SK-N-SH (cell line): ENCODE measurements at regions not wholly inside any gene's neighbourhood (a gene's known extent, or its start where the extent isn't known, plus 50 kb on each side); places are given as distances from the start of the nearest gene placed in this dataset.

Source experiments
- CTCF ChIA-PET: fragments of 300-600, 350-600 bp; formaldehyde crosslinking; extraction: SDS; loops from one replicate; lab custom pipeline; 2021; lab: Yijun Ruan, JAX
- POLR2A ChIA-PET: fragments of 350-600 bp; sonication (Branson Sonifier 250); formaldehyde crosslinking; extraction: SDS; loops from one replicate; lab custom pipeline; 2020; ENCODE audit warnings: antibody characterized with exemption, inconsistent platforms; lab: Yijun Ruan, JAX
- DNase-seq: peaks from one replicate; pipeline ENCODE4 v3.0.0; 2012
- H2AFZ ChIP-seq: fragments of 200-600 bp; sonication (generic); 2 replicates; pipeline ENCODE4 v1.8.1; 2016; ENCODE audit warnings: antibody characterized with exemption, mild to moderate bottlenecking, low read depth
- H3F3A ChIP-seq: fragments of 200-600 bp; sonication (generic); replicated peaks from 2 replicates; pipeline ENCODE3; 2016; ENCODE audit warnings: antibody characterized with exemption, mild to moderate bottlenecking; ENCODE audit not compliant: insufficient read depth
- H3K27ac ChIP-seq, 2 experiments: fragments of 200-500 bp in 1 of 2; fragments of 200-600 bp in 1 of 2; sonication (Bioruptor generic) in 1 of 2; sonication (generic), shearing (Covaris generic) in 1 of 2; 2 replicates each; pipeline versions ENCODE4 v1.5.1 to v1.6.1; 2014 to 2016; ENCODE audit warnings: low read depth in 2 of 2, inconsistent platforms in 1 of 2, low read length in 1 of 2, mild to moderate bottlenecking in 1 of 2, mixed read lengths in 1 of 2
- H3K27me3 ChIP-seq: fragments of 200-600 bp; sonication (generic), shearing (Covaris generic); 2 replicates; pipeline ENCODE4 v1.6.1; 2016; ENCODE audit warnings: mixed run types; ENCODE audit not compliant: insufficient read depth
- H3K36me3 ChIP-seq, 2 experiments: fragments of 200-500 bp in 1 of 2; fragments of 200-600 bp in 1 of 2; sonication (Bioruptor generic) in 1 of 2; sonication (generic) in 1 of 2; replicated peaks in 1 of 2; 2 replicates each; pipeline versions ENCODE3 to v1.5.1; 2014 to 2016; ENCODE audit warnings: low read length in 1 of 2, mild to moderate bottlenecking in 1 of 2; ENCODE audit not compliant: insufficient read depth in 2 of 2, control insufficient read depth in 1 of 2
- H3K4me1 ChIP-seq, 2 experiments: fragments of 200-500 bp in 1 of 2; fragments of 200-600 bp in 1 of 2; sonication (Bioruptor generic) in 1 of 2; sonication (generic), shearing (Covaris generic) in 1 of 2; 2 replicates each; pipeline versions ENCODE4 v1.5.1 to v1.6.1; 2014 to 2016; ENCODE audit warnings: low read depth in 1 of 2, low read length in 1 of 2, mixed run types in 1 of 2; ENCODE audit not compliant: insufficient read depth in 2 of 2, control insufficient read depth in 1 of 2
- H3K4me2 ChIP-seq: fragments of 200-600 bp; sonication (generic), shearing (Covaris generic); 2 replicates; pipeline ENCODE4 v1.6.1; 2017; ENCODE audit warnings: mixed run types
- H3K4me3 ChIP-seq, 2 experiments: fragments of 200-500 bp in 1 of 2; fragments of 200-600 bp in 1 of 2; sonication (Bioruptor generic) in 1 of 2; sonication (generic), shearing (Covaris generic) in 1 of 2; 2 replicates each; pipeline versions ENCODE4 v1.5.1 to v1.8.1; 2014 to 2016; ENCODE audit warnings: low read depth in 2 of 2, inconsistent platforms in 1 of 2, low read length in 1 of 2, mild to moderate bottlenecking in 1 of 2, mixed read lengths in 1 of 2, moderate library complexity in 1 of 2
- H3K79me2 ChIP-seq: fragments of 200-600 bp; sonication (generic); 2 replicates; pipeline ENCODE4 v1.8.1; 2017; ENCODE audit warnings: mild to moderate bottlenecking; ENCODE audit not compliant: insufficient read depth
- H3K9ac ChIP-seq: fragments of 200-600 bp; sonication (generic); 2 replicates; pipeline ENCODE4 v1.6.1; 2017; ENCODE audit warnings: mixed run types
- H3K9me2 ChIP-seq: fragments of 200-600 bp; sonication (generic); 2 replicates; pipeline ENCODE4 v1.6.1; 2017; ENCODE audit warnings: mixed run types
- H3K9me3 ChIP-seq: fragments of 200-600 bp; sonication (generic); 2 replicates; pipeline ENCODE4 v1.6.1; 2017; ENCODE audit warnings: mixed run types, mild to moderate bottlenecking, moderate library complexity
- H4K20me1 ChIP-seq: fragments of 200-600 bp; sonication (generic); 2 replicates; pipeline ENCODE4 v1.6.1; 2017; ENCODE audit warnings: mild to moderate bottlenecking, mixed run types; ENCODE audit not compliant: insufficient read depth
- CHD2 ChIP-seq: fragments of 150-350 bp; IDR thresholded peaks from 2 replicates; pipeline ENCODE4 v1.6.1; 2018; ENCODE audit warnings: low read length; ENCODE audit not compliant: partially characterized antibody
- ELF1 ChIP-seq: IDR thresholded peaks from 2 replicates; pipeline ENCODE4 v1.4.0; 2012
- EP300 ChIP-seq, 2 experiments: IDR thresholded peaks; 2 replicates each; pipeline versions ENCODE4 v1.4.0 to v1.6.1; 2012; ENCODE audit warnings: borderline replicate concordance in 1 of 2, low read depth in 1 of 2, low read length in 1 of 2
- FOSL2 ChIP-seq: IDR thresholded peaks from 2 replicates; pipeline ENCODE4 v1.4.0; 2012; ENCODE audit warnings: low read depth, mild to moderate bottlenecking, moderate library complexity, borderline replicate concordance
- FOXJ3 ChIP-seq: sonication (generic); formaldehyde crosslinking; IDR thresholded peaks from 2 replicates; pipeline ENCODE4 v1.5.1; 2020; ENCODE audit warnings: mild to moderate bottlenecking, missing genetic modification reagents
- GABPA ChIP-seq: IDR thresholded peaks from 2 replicates; pipeline ENCODE4 v1.4.0; 2012; ENCODE audit warnings: low read depth, mild to moderate bottlenecking
- GATA2 ChIP-seq: sonication (generic); formaldehyde crosslinking; IDR thresholded peaks from 2 replicates; pipeline ENCODE4 v1.5.0; 2020; ENCODE audit warnings: mild to moderate bottlenecking, missing genetic modification reagents
- JUND ChIP-seq: IDR thresholded peaks from 2 replicates; pipeline ENCODE4 v1.4.0; 2012
- MXI1 ChIP-seq: IDR thresholded peaks from 2 replicates; pipeline ENCODE4 v1.6.1; 2012; ENCODE audit warnings: mild to moderate bottlenecking, low read depth, low read length, improper control_type of control experiment
- NFIC ChIP-seq: IDR thresholded peaks from 2 replicates; pipeline ENCODE4 v1.4.0; 2012; ENCODE audit warnings: borderline replicate concordance
- POLR2AphosphoS5 ChIP-seq: IDR thresholded peaks from 2 replicates; pipeline ENCODE4 v1.6.1; 2012; ENCODE audit warnings: low read depth, low read length
- RAD21 ChIP-seq: IDR thresholded peaks from 2 replicates; pipeline ENCODE4 v1.6.1; 2012; ENCODE audit warnings: mild to moderate bottlenecking, low read length
- RCOR1 ChIP-seq: fragments of 150-350 bp; IDR thresholded peaks from 2 replicates; pipeline ENCODE4 v1.6.1; 2017; ENCODE audit warnings: antibody characterized with exemption, low read length
- RXRA ChIP-seq: IDR thresholded peaks from 2 replicates; pipeline ENCODE4 v1.4.0; 2012; ENCODE audit warnings: low read depth, mild to moderate bottlenecking, borderline replicate concordance
- SMC3 ChIP-seq: IDR thresholded peaks from 2 replicates; pipeline ENCODE4 v1.6.1; 2012; ENCODE audit warnings: low read depth, low read length, improper control_type of control experiment
- TAF1 ChIP-seq: IDR thresholded peaks from 2 replicates; pipeline ENCODE4 v1.6.1; 2012; ENCODE audit warnings: low read depth, mild to moderate bottlenecking, low read length, moderate library complexity, borderline replicate concordance
- TCF12 ChIP-seq: IDR thresholded peaks from 2 replicates; pipeline ENCODE4 v1.4.0; 2012
- ZBTB33 ChIP-seq: IDR thresholded peaks from 2 replicates; pipeline ENCODE4 v1.4.0; 2012; ENCODE audit warnings: low read depth, borderline replicate concordance
- WGBS: methylation state at CpG from one replicate; pipeline ENCODE4 v1.1.6; 2017; ENCODE audit warnings: low lambda C conversion rate; 5-methylcytosine and 5-hydroxymethylcytosine counted together
- TF ChIP-seq, protein P1 (sequence below): IDR thresholded peaks from 2 replicates; pipeline ENCODE4; 2012
- TF ChIP-seq, protein P2 (sequence below): fragments of 150-350 bp; IDR thresholded peaks from 2 replicates; pipeline ENCODE4 v1.6.1; 2017; ENCODE audit warnings: antibody characterized with exemption, low read length, low read depth, borderline replicate concordance
- TF ChIP-seq, protein P3 (sequence below): IDR thresholded peaks from 2 replicates; pipeline ENCODE4 v1.4.0; 2012; ENCODE audit warnings: low read depth

DNA sequence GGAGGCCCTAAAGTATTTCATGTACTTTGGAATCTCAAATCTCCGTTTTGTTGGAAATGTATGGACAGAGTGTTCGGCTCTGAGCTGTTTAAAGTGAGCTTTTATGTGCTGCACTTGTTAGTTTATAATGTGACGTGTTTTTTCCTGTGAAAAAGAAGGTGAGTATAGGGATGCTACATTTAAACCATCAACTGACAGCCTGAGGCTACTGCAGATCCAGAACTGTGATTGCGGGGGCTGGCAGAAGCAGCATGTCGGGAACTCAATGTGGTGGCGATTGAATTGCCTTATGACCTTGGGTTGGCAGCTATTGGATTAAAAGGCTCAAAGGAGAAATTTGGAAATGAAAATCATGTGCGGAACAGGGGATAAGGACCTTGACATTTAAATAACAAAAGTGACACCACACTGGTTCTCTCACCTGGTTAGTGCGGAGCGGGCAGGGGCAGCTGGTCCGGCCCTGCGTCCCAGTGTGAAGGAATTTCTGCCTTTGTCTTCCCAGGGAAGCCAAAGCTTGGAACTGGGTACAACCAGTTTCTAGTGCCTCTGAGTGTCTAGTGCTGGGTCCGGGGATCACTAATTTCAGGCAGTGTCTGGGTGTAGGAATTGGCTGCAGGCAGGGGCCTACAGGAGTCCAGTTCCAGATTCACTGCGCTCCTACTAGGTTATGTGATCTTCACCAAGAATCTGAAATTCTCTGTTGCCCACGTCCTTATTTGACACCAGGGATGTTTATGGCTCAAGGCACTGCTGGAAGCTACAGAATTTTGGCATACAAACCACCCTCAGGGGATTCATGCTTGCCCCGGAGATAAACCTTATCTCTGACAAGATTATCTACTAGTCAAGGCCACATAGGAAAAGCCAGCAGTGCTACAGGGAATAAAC is 120.7 kb upstream of the ERCC6L2 start:
- Histone ChIP-seq H3K27ac (peak overlapping the region in 1 of 2 experiments; percentile 84; a peak in 2 of 4 replicates), H3K4me1 (peaks cover 8 to 39% of the 10 kb centered on the region in 2 experiments; a peak in 3 of 4 replicates), H3K27me3 (no peaks in the 10 kb centered on the region), H3K9me3 (no peaks in the 10 kb centered on the region), H3F3A (no peaks in the 10 kb centered on the region), H3K9me2 (no peaks in the 10 kb centered on the region), H3K36me3 (no peaks in the 10 kb centered on the region), H4K20me1 (no peaks in the 10 kb centered on the region), H3K79me2 (no peaks in the 10 kb centered on the region), H3K4me3 (no peak overlapping the region), H2AFZ (no peak overlapping the region), H3K4me2 (no peak overlapping the region), H3K9ac (no peak overlapping the region)
- WGBS: 78% methylated on average over 13 of the region's 15 CpGs
- POLR2A ChIA-PET: interaction anchor here (1.4 kb wide), 1 partner anchor 121 kb away, joined by 9 read pairs; the partner anchor contains the start of gene ERCC6L2
- CTCF ChIA-PET: interaction anchor here (0.8 to 1.2 kb wide), 4 partner anchors 14 to 28 kb away, joined by 3 to 4 read pairs (median 3); no protein-coding TSS in a partner anchor
- peak; percentile 66 for DNase-seq
- peak; percentile 63 for TF ChIP-seq RCOR1
- TF ChIP-seq GATA2 (CRISPR knock-in tag): peak; percentile 69
- TF ChIP-seq ELF1: no peak
- peak; percentile 8; the same call in 1 of the 2 replicates for TF ChIP-seq RAD21
- peak in 1 of 2 experiments; percentile 66; a peak in 2 of 4 replicates for TF ChIP-seq EP300 (IDR thresholded peaks at IDR 0.05; ENCODE audit: borderline replicate concordance in 1 of 2, low read depth in 1 of 2, low read length in 1 of 2)
- no peak for TF ChIP-seq POLR2AphosphoS5
- TF ChIP-seq TCF12: no peak
- no peak for TF ChIP-seq CHD2

- H2AFZ ChIP-seq: no peak overlapping the region
- H3K9me2 ChIP-seq: no peaks in the 10 kb centered on the region
- no peaks in the 10 kb centered on the region for H3K36me3 ChIP-seq
- no peak overlapping the region for H3K9ac ChIP-seq
- peak overlapping the region in 1 of 2 experiments; percentile 84; a peak in 2 of 4 replicates for H3K27ac ChIP-seq
- ChIA-PET CTCF (interaction anchor here (0.7 to 1.2 kb wide), 4 partner anchors 13 to 478 kb away, joined by 3 read pairs; no protein-coding TSS in a partner anchor), POLR2A (interaction anchor here (1.4 kb wide), 1 partner anchor 122 kb away, joined by 9 read pairs; the partner anchor contains the start of gene ERCC6L2)
- peak; percentile 72 for DNase-seq
- no peaks in the 10 kb centered on the region for H3F3A ChIP-seq
- no peaks in the 10 kb centered on the region for H3K9me3 ChIP-seq
- H4K20me1 ChIP-seq: no peaks in the 10 kb centered on the region
- H3K4me1 ChIP-seq: peaks cover 8 to 39% of the 10 kb centered on the region in 2 experiments; a peak in 3 of 4 replicates
- H3K27me3 ChIP-seq: no peaks in the 10 kb centered on the region
- H3K4me2 ChIP-seq: no peak overlapping the region
- no peak overlapping the region for H3K4me3 ChIP-seq
- no peaks in the 10 kb centered on the region for H3K79me2 ChIP-seq
- 69% methylated on average over 7 of the region's 7 CpGs for WGBS
- TF ChIP-seq MXI1 (no peak; the same call in 1 of the 2 replicates), GABPA (no peak), SMC3 (no peak), FOSL2 (no peak), GATA2 (CRISPR knock-in tag) (peak; percentile 81), JUND (no peak), TAF1 (no peak), RXRA (no peak), POLR2AphosphoS5 (no peak), FOXJ3 (CRISPR knock-in tag) (peak; percentile 97), NFIC (no peak), ELF1 (no peak), ZBTB33 (no peak), CHD2 (peak; percentile 69), EP300 (IDR thresholded peaks at IDR 0.05; ENCODE audit: borderline replicate concordance in 1 of 2, low read depth in 1 of 2, low read length in 1 of 2) (peak in 1 of 2 experiments; percentile 63; a peak in 2 of 4 replicates)
- TF ChIP-seq, protein P1, sequence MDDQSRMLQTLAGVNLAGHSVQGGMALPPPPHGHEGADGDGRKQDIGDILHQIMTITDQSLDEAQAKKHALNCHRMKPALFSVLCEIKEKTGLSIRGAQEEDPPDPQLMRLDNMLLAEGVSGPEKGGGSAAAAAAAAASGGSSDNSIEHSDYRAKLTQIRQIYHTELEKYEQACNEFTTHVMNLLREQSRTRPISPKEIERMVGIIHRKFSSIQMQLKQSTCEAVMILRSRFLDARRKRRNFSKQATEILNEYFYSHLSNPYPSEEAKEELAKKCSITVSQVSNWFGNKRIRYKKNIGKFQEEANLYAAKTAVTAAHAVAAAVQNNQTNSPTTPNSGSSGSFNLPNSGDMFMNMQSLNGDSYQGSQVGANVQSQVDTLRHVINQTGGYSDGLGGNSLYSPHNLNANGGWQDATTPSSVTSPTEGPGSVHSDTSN: no peak
- TF ChIP-seq, protein P2, sequence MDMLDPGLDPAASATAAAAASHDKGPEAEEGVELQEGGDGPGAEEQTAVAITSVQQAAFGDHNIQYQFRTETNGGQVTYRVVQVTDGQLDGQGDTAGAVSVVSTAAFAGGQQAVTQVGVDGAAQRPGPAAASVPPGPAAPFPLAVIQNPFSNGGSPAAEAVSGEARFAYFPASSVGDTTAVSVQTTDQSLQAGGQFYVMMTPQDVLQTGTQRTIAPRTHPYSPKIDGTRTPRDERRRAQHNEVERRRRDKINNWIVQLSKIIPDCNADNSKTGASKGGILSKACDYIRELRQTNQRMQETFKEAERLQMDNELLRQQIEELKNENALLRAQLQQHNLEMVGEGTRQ: no peak
- TF ChIP-seq, protein P3, sequence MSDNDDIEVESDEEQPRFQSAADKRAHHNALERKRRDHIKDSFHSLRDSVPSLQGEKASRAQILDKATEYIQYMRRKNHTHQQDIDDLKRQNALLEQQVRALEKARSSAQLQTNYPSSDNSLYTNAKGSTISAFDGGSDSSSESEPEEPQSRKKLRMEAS: no peak
Measured at GRCh38 chr9:95753762-95754465, 121.6 kb upstream of the ERCC6L2 start.
